Activated B cell treated with CpG ODN at 0.5 μM for 24 hours (primary cell): ENCODE measurements at regions not wholly inside any gene's neighbourhood (a gene's known extent, or its start where the extent isn't known, plus 50 kb on each side); places are given as distances from the start of the nearest gene placed in this dataset.

Experiments
- ATAC-seq: fragments of 200-7000 bp; cut with Tn5 transposase; one replicate; pipeline ENCODE4 v1.10.0; 2021; ENCODE audit warnings: low read depth, mild to moderate bottlenecking, moderate library complexity
- CTCF ChIA-PET: fragments of 350-600 bp; sonication (Branson Sonifier 250); formaldehyde crosslinking; loops from one replicate; lab custom pipeline; 2021; ENCODE audit warnings: antibody characterized with exemption; lab: Charles Lee
- POLR2A ChIA-PET: fragments of 350-600 bp; sonication (Branson Sonifier 250); formaldehyde crosslinking; loops from one replicate; lab custom pipeline; 2021; ENCODE audit warnings: antibody characterized with exemption; lab: Charles Lee
- DNase-seq: peaks from one replicate; pipeline ENCODE4 v3.0.0; 2022
- H3K27ac Mint-ChIP-seq: one replicate; pipeline ENCODE4 v1.8.0; 2020; ENCODE audit warnings: mixed read lengths
- H3K27me3 Mint-ChIP-seq: one replicate; pipeline ENCODE4 v1.8.0; 2021; ENCODE audit warnings: mixed read lengths
- H3K36me3 Mint-ChIP-seq: one replicate; pipeline ENCODE4 v1.8.0; 2021; ENCODE audit warnings: low read depth, mixed read lengths
- H3K4me1 Mint-ChIP-seq: one replicate; pipeline ENCODE4 v1.8.0; 2021; ENCODE audit warnings: mixed read lengths
- H3K4me3 Mint-ChIP-seq: one replicate; pipeline ENCODE4 v1.8.0; 2020; ENCODE audit warnings: mild to moderate bottlenecking, mixed read lengths
- H3K9me3 Mint-ChIP-seq: one replicate; pipeline ENCODE4 v1.8.0; 2020; ENCODE audit warnings: mixed read lengths
- intact Hi-C: fragments of 100-400 bp; cut with micrococcal nuclease; formaldehyde crosslinking; loops from one replicate; pipeline ENCODE4 v1.15.1; 2024
- TF ChIP-seq, protein P1 (sequence below): fragments of 200-600 bp; IDR thresholded peaks from one replicate; pipeline ENCODE4 v1.8.0; 2022; ENCODE audit warnings: antibody characterized with exemption, mild to moderate bottlenecking

DNA sequence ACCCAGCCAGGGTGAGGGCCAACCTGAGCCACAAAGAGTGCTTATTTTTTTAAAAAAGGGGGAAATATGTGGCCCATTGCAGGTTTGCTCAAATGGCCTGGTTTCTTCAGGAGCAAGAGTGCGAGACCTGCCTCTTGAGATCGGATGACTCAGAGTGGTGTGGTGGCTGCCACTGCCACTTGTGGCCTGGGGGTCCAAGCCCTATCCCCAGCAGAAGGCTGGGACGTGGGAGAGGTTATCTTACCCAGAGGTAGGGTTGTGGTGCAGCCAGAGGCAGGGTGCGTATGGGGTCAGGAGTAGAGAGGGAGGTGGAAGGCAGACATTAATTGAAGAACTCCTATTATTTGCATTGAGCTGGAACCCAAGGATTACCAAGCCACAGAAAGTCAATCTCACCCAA, 83.2 kb upstream of the SMAD3 start:
- Mint-ChIP-seq H3K4me3 (no peak overlapping the region), H3K36me3 (no peaks in the 10 kb centered on the region), H3K4me1 (peaks cover 4% of the 10 kb centered on the region), H3K9me3 (no peaks in the 10 kb centered on the region), H3K27ac (no peak overlapping the region), H3K27me3 (peaks cover 11% of the 10 kb centered on the region)
- ATAC-seq (no peak), DNase-seq (no peak)
- TF ChIP-seq, protein P1, sequence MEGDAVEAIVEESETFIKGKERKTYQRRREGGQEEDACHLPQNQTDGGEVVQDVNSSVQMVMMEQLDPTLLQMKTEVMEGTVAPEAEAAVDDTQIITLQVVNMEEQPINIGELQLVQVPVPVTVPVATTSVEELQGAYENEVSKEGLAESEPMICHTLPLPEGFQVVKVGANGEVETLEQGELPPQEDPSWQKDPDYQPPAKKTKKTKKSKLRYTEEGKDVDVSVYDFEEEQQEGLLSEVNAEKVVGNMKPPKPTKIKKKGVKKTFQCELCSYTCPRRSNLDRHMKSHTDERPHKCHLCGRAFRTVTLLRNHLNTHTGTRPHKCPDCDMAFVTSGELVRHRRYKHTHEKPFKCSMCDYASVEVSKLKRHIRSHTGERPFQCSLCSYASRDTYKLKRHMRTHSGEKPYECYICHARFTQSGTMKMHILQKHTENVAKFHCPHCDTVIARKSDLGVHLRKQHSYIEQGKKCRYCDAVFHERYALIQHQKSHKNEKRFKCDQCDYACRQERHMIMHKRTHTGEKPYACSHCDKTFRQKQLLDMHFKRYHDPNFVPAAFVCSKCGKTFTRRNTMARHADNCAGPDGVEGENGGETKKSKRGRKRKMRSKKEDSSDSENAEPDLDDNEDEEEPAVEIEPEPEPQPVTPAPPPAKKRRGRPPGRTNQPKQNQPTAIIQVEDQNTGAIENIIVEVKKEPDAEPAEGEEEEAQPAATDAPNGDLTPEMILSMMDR, result no peak
- ChIA-PET POLR2A (no interaction called here), CTCF (no interaction called here)
- intact Hi-C loops, result no loop called here

DNA sequence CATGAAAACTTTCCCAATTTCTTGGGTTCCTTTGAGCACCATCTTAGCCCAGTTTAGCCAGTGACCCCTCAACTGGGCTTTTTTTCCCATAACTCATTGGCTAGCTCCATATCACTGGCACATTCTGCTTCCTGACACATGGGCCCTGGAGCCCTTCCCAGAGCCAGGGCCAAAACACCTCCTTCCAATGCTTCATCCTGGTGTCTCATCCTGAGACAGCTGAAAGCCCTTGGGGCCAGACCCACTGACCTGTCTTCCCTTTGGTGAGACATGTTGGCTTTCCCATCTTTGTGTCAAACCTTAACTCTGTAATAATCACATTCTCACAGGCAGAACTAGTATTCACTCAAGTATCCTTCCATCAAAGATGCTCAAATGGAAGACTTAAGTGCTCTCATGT, 82.6 kb upstream of the SMAD3 start:
- Mint-ChIP-seq H3K4me3 (no peak overlapping the region), H3K27ac (no peak overlapping the region), H3K4me1 (peaks cover 4% of the 10 kb centered on the region), H3K36me3 (no peaks in the 10 kb centered on the region), H3K27me3 (peaks cover 12% of the 10 kb centered on the region), H3K9me3 (no peaks in the 10 kb centered on the region)
- ATAC-seq, result no peak
- intact Hi-C loops, result no loop called here
- TF ChIP-seq, protein P1, result no peak
- ChIA-PET CTCF (no interaction called here), POLR2A (no interaction called here)
- DNase-seq, result no peak

DNA sequence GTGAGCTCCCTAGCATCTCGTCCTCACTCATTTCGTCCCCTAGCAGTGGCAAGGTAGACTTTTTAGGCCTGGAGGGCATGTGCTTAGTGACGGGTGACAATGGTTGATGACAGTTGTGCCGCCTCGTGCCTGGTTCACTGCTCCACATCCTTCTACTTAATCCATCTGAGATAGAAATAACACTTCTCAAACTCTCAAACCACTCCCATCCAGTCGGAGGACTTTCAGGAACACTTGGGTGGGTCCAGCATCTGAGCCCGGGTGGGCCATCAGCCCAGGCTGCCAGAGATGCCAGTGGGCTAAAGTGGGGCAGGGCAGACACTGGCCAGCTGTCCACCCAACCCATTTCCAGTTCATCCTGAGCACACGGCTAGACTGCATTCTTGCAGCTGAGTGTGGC, 79.7 kb upstream of the SMAD3 start:
- Mint-ChIP-seq H3K27ac (no peak overlapping the region), H3K27me3 (peaks cover 18% of the 10 kb centered on the region), H3K36me3 (no peaks in the 10 kb centered on the region), H3K4me3 (no peak overlapping the region), H3K9me3 (peaks cover 6% of the 10 kb centered on the region), H3K4me1 (peaks cover under 1% of the 10 kb centered on the region)
- ATAC-seq (no peak), DNase-seq (no peak)
- ChIA-PET CTCF (interaction anchor here (1.3 kb wide), 1 partner anchor 39 kb away, joined by 3 read pairs; no protein-coding TSS in a partner anchor), POLR2A (no interaction called here)
- intact Hi-C loops, result no loop called here
- TF ChIP-seq, protein P1, result no peak

DNA sequence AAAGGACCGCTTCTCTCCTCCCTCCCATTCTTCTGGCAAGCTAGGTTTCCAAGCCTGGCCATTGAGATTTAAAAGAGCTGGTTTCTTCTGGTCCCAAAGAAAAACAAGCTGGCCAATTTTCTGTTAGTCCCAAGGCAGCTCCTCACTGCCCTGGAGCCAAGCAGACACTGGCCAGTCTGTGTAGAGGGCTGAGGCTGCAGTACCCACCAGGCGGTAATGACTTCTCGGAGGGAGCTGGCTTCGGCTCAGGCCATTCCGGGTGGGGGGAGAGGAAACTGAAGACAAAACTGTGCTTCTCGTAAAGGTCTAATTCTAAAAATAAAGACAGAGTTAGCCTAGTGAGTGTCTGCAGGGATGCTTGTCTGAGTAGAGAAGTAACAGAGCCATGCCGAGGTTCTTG, 78.5 kb upstream of the SMAD3 start:
- Mint-ChIP-seq H3K27me3 (peaks cover 19% of the 10 kb centered on the region), H3K4me1 (no peaks in the 10 kb centered on the region), H3K4me3 (no peak overlapping the region), H3K36me3 (no peaks in the 10 kb centered on the region), H3K9me3 (peaks cover 6% of the 10 kb centered on the region), H3K27ac (no peak overlapping the region)
- ATAC-seq (no peak), DNase-seq (no peak)
- intact Hi-C loops, result no loop called here
- POLR2A ChIA-PET, result no interaction called here
- TF ChIP-seq, protein P1, result no peak
- CTCF ChIA-PET, result no interaction called here

DNA sequence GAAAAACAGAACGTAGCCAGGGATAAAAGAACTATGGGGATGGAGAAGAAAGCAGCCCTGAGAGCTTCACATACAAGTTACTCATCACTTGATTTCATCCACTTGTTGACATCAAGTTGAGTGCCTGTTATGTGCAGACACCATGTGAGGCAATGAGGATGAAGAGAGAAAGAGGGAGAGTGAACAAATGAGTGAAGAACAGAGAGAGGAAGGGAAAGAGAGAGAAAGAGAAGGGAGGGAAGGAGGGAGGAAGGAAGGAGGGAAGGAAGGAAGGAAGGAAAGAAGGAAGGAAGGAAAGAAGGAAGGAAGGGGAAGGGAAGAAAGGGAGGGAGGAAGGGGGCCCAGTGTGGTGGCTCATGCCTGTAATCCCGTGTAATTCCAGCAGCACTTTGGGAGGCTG, 72.3 kb upstream of the SMAD3 start:
- H3K36me3 Mint-ChIP-seq, result no peaks in the 10 kb centered on the region
- ChIA-PET POLR2A (no interaction called here), CTCF (no interaction called here)
- no peak for DNase-seq
- no peak for ATAC-seq
- H3K9me3 Mint-ChIP-seq, result peaks cover 6% of the 10 kb centered on the region
- H3K4me3 Mint-ChIP-seq, result no peak overlapping the region
- peaks cover 6% of the 10 kb centered on the region for H3K27me3 Mint-ChIP-seq
- TF ChIP-seq, protein P1, result no peak
- H3K4me1 Mint-ChIP-seq, result peaks cover 5% of the 10 kb centered on the region
- H3K27ac Mint-ChIP-seq, result no peak overlapping the region
- intact Hi-C loops, result no loop called here
